ENCODE measurements at regions not wholly inside any gene's neighbourhood (a gene's known extent, or its start where the extent isn't known, plus 50 kb on each side); places are given as distances from the start of the nearest gene placed in this dataset.

GRCh38 chr7:118525020-118525419 is 300.5 kb downstream of the ANKRD7 start:
- ATAC-seq (ENCODE audit: insufficient read depth, low FRiP score) (no peak), DNase-seq (no peak)
- Histone ChIP-seq H3K4me3 (no peak overlapping the region), H3K9me3 (ENCODE audit: control insufficient read depth in 4 of 4, insufficient read depth in 3 of 4, low read length in 3 of 4) (no peaks in the 10 kb centered on the region), H3K4me1 (ENCODE audit: control insufficient read depth in 5 of 5, insufficient read depth in 5 of 5, low read length in 5 of 5) (no peaks in the 10 kb centered on the region), H3K27me3 (ENCODE audit: control insufficient read depth in 3 of 3, insufficient read depth in 3 of 3, low read length in 2 of 3) (no peaks in the 10 kb centered on the region), H3K27ac (ENCODE audit: low read depth in 1 of 2, low read length in 1 of 2) (no peak overlapping the region), H3K36me3 (ENCODE audit: control insufficient read depth in 4 of 4, insufficient read depth in 4 of 4, low read length in 4 of 4) (no peaks in the 10 kb centered on the region), H3K9ac (ENCODE audit: insufficient read depth in 1 of 2, low read length in 2 of 2) (no peak overlapping the region)
- no peak for TF ChIP-seq CTCF (IDR thresholded peaks at IDR 0.05; ENCODE audit: control extremely low read depth, extremely low read depth)

- H3K27me3 ChIP-seq (ENCODE audit: control insufficient read depth in 3 of 3, insufficient read depth in 3 of 3, low read length in 2 of 3): no peaks in the 10 kb centered on the region
- no peaks in the 10 kb centered on the region for H3K36me3 ChIP-seq (ENCODE audit: control insufficient read depth in 4 of 4, insufficient read depth in 4 of 4, low read length in 4 of 4)
- H3K9me3 ChIP-seq (ENCODE audit: control insufficient read depth in 4 of 4, insufficient read depth in 3 of 4, low read length in 3 of 4): no peaks in the 10 kb centered on the region
- H3K4me1 ChIP-seq (ENCODE audit: control insufficient read depth in 5 of 5, insufficient read depth in 5 of 5, low read length in 5 of 5): no peaks in the 10 kb centered on the region
- ATAC-seq (ENCODE audit: insufficient read depth, low FRiP score) (no peak), DNase-seq (no peak)
- H3K9ac ChIP-seq (ENCODE audit: insufficient read depth in 1 of 2, low read length in 2 of 2): no peak overlapping the region
- H3K4me3 ChIP-seq: no peak overlapping the region
- no peak overlapping the region for H3K27ac ChIP-seq (ENCODE audit: low read depth in 1 of 2, low read length in 1 of 2)
- TF ChIP-seq CTCF (IDR thresholded peaks at IDR 0.05; ENCODE audit: control extremely low read depth, extremely low read depth): no peak
Observed at GRCh38 chr7:118531566-118531965, 307.1 kb downstream of the ANKRD7 start.

- no peak for ATAC-seq (ENCODE audit: insufficient read depth, low FRiP score)
- WGBS, 2 donors: 83 to 94% methylated on average over 1 of the region's 1 CpG
- H3K9ac ChIP-seq (ENCODE audit: insufficient read depth in 1 of 2, low read length in 2 of 2): no peak overlapping the region
Observed at GRCh38 chr7:118559207-118559606, 334.7 kb downstream of the ANKRD7 start.

More at GRCh38 chr7:118559207-118559606, 334.7 kb downstream of the ANKRD7 start:
- Histone ChIP-seq H3K4me3 (no peak overlapping the region), H3K27ac (ENCODE audit: low read depth in 1 of 2, low read length in 1 of 2) (no peak overlapping the region), H3K4me1 (ENCODE audit: control insufficient read depth in 5 of 5, insufficient read depth in 5 of 5, low read length in 5 of 5) (no peaks in the 10 kb centered on the region), H3K36me3 (ENCODE audit: control insufficient read depth in 4 of 4, insufficient read depth in 4 of 4, low read length in 4 of 4) (no peaks in the 10 kb centered on the region), H3K27me3 (ENCODE audit: control insufficient read depth in 3 of 3, insufficient read depth in 3 of 3, low read length in 2 of 3) (no peaks in the 10 kb centered on the region), H3K9me3 (ENCODE audit: control insufficient read depth in 4 of 4, insufficient read depth in 3 of 4, low read length in 3 of 4) (no peaks in the 10 kb centered on the region)
- TF ChIP-seq CTCF (IDR thresholded peaks at IDR 0.05; ENCODE audit: control extremely low read depth, extremely low read depth): no peak
- no peak for DNase-seq
